HepG2 (cell line): ENCODE measurements at regions not wholly inside any gene's neighbourhood (a gene's known extent, or its start where the extent isn't known, plus 50 kb on each side); places are given as distances from the start of the nearest gene placed in this dataset.

ENCODE experiments used
- ATAC-seq: fragments of 200-7000 bp; cut with Tn5 transposase; 3 replicates; pipeline ENCODE4 v1.9.1; 2020; ENCODE audit warnings: mild to moderate bottlenecking, moderate library complexity
- BruUV-seq: library from RNA; stranded (reverse); fragments of 400-500 nt; replicated peaks from 2 replicates; lab custom pipeline; 2021; lab: Mats Ljungman, UMichigan
- CTCF ChIA-PET: fragments of 300-600 bp; formaldehyde crosslinking; extraction: SDS; loops from one replicate; lab custom pipeline; 2021; ENCODE audit warnings: low total read pairs, inconsistent platforms, low intra/inter-chr PET ratio; lab: Yijun Ruan, JAX
- POLR2A ChIA-PET: fragments of 350-600 bp; sonication (Branson Sonifier 250); formaldehyde crosslinking; loops from one replicate; lab custom pipeline; 2020; ENCODE audit warnings: antibody characterized with exemption, inconsistent platforms; lab: Yijun Ruan, JAX
- DNase-seq: peaks from one replicate; pipeline ENCODE4 v3.0.0-alpha.2; 2015; ENCODE audit warnings: low spot score
- FAIRE-seq: peaks from 3 replicates; lab custom pipeline; 2011; peaks lifted over from hg19 to GRCh38; lab: Jason Lieb, UNC
- H2AFZ ChIP-seq: one replicate; pipeline ENCODE4 v1.6.1; 2011; ENCODE audit warnings: low read length, inconsistent platforms
- H3K27ac ChIP-seq: fragments of 300-600 bp; 3 replicates; pipeline ENCODE4 v1.8.0; 2011; ENCODE audit warnings: mixed run types, mild to moderate bottlenecking, mixed read lengths, low read length, inconsistent platforms; ENCODE audit not compliant: insufficient read depth; ENCODE audit errors: extremely low read length
- H3K27me3 ChIP-seq, 2 experiments: fragments of 200-600 bp in 1 of 2; 2 replicates in 1 of 2; 3 replicates in 1 of 2; pipeline versions ENCODE4 v1.6.0 to v1.8.0; 2011; ENCODE audit warnings: low read length in 2 of 2, mild to moderate bottlenecking in 2 of 2, moderate library complexity in 2 of 2, inconsistent platforms in 1 of 2; ENCODE audit not compliant: insufficient read depth in 2 of 2, control insufficient read depth in 1 of 2
- H3K36me3 ChIP-seq, 2 experiments: fragments of 200-600 bp in 1 of 2; replicated peaks in 1 of 2; 2 replicates in 1 of 2; 3 replicates in 1 of 2; pipeline versions ENCODE4 v1.5.1 to v1.8.0; 2011; ENCODE audit warnings: low read length in 2 of 2, inconsistent platforms in 1 of 2; ENCODE audit not compliant: insufficient read depth in 2 of 2, control insufficient read depth in 1 of 2
- H3K4me1 ChIP-seq: 2 replicates; pipeline ENCODE4 v1.5.1; 2012; ENCODE audit warnings: low read length, inconsistent platforms; ENCODE audit not compliant: insufficient read depth
- H3K4me2 ChIP-seq: 2 replicates; pipeline ENCODE4 v1.6.0; 2011; ENCODE audit warnings: low read depth, low read length, inconsistent platforms
- H3K4me3 ChIP-seq, 3 experiments: fragments of 200-600 bp in 1 of 3; sonication (generic), shearing (Covaris generic) in 1 of 3; replicated peaks in 1 of 3; 2 replicates each; pipeline ENCODE4 v1.5.1; 2011 to 2016; ENCODE audit warnings: low read length in 3 of 3, inconsistent platforms in 2 of 3, low read depth in 2 of 3, mild to moderate bottlenecking in 2 of 3, control low read depth in 1 of 3, mixed read lengths in 1 of 3; ENCODE audit not compliant: insufficient read depth in 1 of 3
- H3K79me2 ChIP-seq: one replicate; pipeline ENCODE4 v1.6.1; 2011; ENCODE audit warnings: low read length, inconsistent platforms; ENCODE audit not compliant: insufficient read depth
- H3K9ac ChIP-seq: 2 replicates; pipeline ENCODE4 v1.6.0; 2011; ENCODE audit warnings: mild to moderate bottlenecking, low read depth, low read length, inconsistent platforms; ENCODE audit not compliant: insufficient read depth
- H3K9me3 ChIP-seq: 2 replicates; pipeline ENCODE4 v1.5.1; 2012; ENCODE audit warnings: mild to moderate bottlenecking, low read length
- H4K20me1 ChIP-seq: 2 replicates; pipeline ENCODE4 v1.6.0; 2011; ENCODE audit warnings: inconsistent platforms, mild to moderate bottlenecking, low read length, moderate library complexity; ENCODE audit not compliant: insufficient read depth
- FOXA1 ChIP-seq, 2 experiments: fragments of 450-650 bp in 1 of 2; sonication (generic) in 1 of 2; formaldehyde crosslinking in 1 of 2; IDR thresholded peaks; 2 replicates each; pipeline versions ENCODE4 v1.4.0 to v1.6.1; 2016 to 2020; ENCODE audit warnings: missing genetic modification reagents in 1 of 2
- RORA ChIP-seq: sonication (generic); formaldehyde crosslinking; IDR thresholded peaks from 2 replicates; pipeline ENCODE4 v1.5.0; 2020; ENCODE audit warnings: mild to moderate bottlenecking, missing genetic modification reagents, moderate library complexity
- SALL1 ChIP-seq: sonication (generic); formaldehyde crosslinking; IDR thresholded peaks from 2 replicates; pipeline ENCODE4 v1.8.0; 2022; ENCODE audit warnings: mild to moderate bottlenecking, missing genetic modification reagents
- ZBTB20 ChIP-seq: sonication (generic); formaldehyde crosslinking; IDR thresholded peaks from 2 replicates; pipeline ENCODE4 v1.8.1; 2023; ENCODE audit warnings: missing genetic modification reagents, low read depth, mild to moderate bottlenecking, borderline replicate concordance
- ZFP36L1 ChIP-seq: sonication (generic); formaldehyde crosslinking; IDR thresholded peaks from 2 replicates; pipeline ENCODE4 v1.8.0; 2022; ENCODE audit warnings: mild to moderate bottlenecking, missing genetic modification reagents, moderate library complexity
- ZNF232 ChIP-seq: sonication (generic); formaldehyde crosslinking; IDR thresholded peaks from 2 replicates; pipeline ENCODE4 v1.4.0; 2020; ENCODE audit warnings: missing genetic modification reagents, borderline replicate concordance
- ZNF264 ChIP-seq: sonication (generic); formaldehyde crosslinking; IDR thresholded peaks from 2 replicates; pipeline ENCODE4 v1.4.0; 2020; ENCODE audit warnings: missing genetic modification reagents
- ZNF3 ChIP-seq: IDR thresholded peaks from 2 replicates; pipeline ENCODE4 v1.7.0; 2017; ENCODE audit warnings: inconsistent platforms
- ZNF468 ChIP-seq: sonication (generic); formaldehyde crosslinking; IDR thresholded peaks from 2 replicates; pipeline ENCODE4 v1.8.0; 2022; ENCODE audit warnings: mild to moderate bottlenecking, moderate library complexity, missing genetic modification reagents
- ZNF7 ChIP-seq: IDR thresholded peaks from 2 replicates; pipeline ENCODE4 v1.6.1; 2016; ENCODE audit warnings: missing biosample characterization, missing genetic modification reagents
- ZNF816 ChIP-seq: sonication (generic); formaldehyde crosslinking; IDR thresholded peaks from 2 replicates; pipeline ENCODE4 v1.8.0; 2022; ENCODE audit warnings: missing genetic modification reagents, mild to moderate bottlenecking, borderline replicate concordance
- ZNF83 ChIP-seq: sonication (generic); formaldehyde crosslinking; IDR thresholded peaks from 2 replicates; pipeline ENCODE4 v1.4.0; 2020; ENCODE audit warnings: missing genetic modification reagents, mild to moderate bottlenecking, borderline replicate concordance
- WGBS: methylation state at CpG from one replicate; pipeline ENCODE4 v1.1.6; 2017; ENCODE audit warnings: low lambda C conversion rate; 5-methylcytosine and 5-hydroxymethylcytosine counted together
- in situ Hi-C: cut with HindIII; loops from 2 replicates; pipeline ENCODE4 v1.10.0; 2017; ENCODE audit warnings: low pct_unique_long_range_greater_than_20kb; ENCODE audit not compliant: extremely low pct_ligation_motif_present
- intact Hi-C: fragments of 100-400 bp; cut with micrococcal nuclease; formaldehyde crosslinking; loops from one replicate; pipeline ENCODE4 v1.10.0; 2022; ENCODE audit not compliant: unreplicated experiment
- TF ChIP-seq, protein P1 (sequence below): fragments of 450-650 bp; IDR thresholded peaks from 2 replicates; pipeline ENCODE4 v1.6.1; 2016
- TF ChIP-seq, protein P2 (sequence below): sonication (generic); formaldehyde crosslinking; IDR thresholded peaks from 2 replicates; pipeline ENCODE4 v1.4.0; 2020; ENCODE audit warnings: mild to moderate bottlenecking, missing genetic modification reagents
- TF ChIP-seq, protein P3 (sequence below): sonication (generic); formaldehyde crosslinking; IDR thresholded peaks from 2 replicates; pipeline ENCODE4 v1.4.0; 2020; ENCODE audit warnings: missing genetic modification reagents
- TF ChIP-seq, protein P4 (sequence below): sonication (generic); formaldehyde crosslinking; IDR thresholded peaks from 2 replicates; pipeline ENCODE4 v1.5.1; 2020; ENCODE audit warnings: mild to moderate bottlenecking, moderate library complexity, missing genetic modification reagents

DNA sequence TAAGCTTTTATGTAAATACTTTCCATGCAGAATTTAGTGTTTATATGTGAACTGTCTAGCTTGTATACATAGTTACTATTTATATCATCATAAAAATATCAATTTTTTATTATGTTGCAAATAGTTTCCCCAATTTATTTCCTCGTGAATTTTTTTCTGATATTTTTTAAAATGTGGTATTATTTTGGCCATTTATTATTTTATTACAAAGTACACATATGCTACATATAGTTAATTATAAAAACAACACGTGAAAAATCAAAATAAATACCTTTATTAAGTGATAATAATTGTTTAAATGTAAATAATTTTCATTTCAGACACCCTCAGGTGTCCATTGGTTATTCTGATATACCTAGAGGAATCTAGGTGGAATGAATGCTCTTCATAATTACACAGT is 1394.9 kb upstream of the PRR20A start (continued):
- TF ChIP-seq, protein P1, sequence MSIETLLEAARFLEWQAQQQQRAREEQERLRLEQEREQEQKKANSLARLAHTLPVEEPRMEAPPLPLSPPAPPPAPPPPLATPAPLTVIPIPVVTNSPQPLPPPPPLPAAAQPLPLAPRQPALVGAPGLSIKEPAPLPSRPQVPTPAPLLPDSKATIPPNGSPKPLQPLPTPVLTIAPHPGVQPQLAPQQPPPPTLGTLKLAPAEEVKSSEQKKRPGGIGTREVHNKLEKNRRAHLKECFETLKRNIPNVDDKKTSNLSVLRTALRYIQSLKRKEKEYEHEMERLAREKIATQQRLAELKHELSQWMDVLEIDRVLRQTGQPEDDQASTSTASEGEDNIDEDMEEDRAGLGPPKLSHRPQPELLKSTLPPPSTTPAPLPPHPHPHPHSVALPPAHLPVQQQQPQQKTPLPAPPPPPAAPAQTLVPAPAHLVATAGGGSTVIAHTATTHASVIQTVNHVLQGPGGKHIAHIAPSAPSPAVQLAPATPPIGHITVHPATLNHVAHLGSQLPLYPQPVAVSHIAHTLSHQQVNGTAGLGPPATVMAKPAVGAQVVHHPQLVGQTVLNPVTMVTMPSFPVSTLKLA: no peak
- no peak for TF ChIP-seq ZNF3 (CRISPR knock-in tag)
- TF ChIP-seq ZNF7: no peak

DNA sequence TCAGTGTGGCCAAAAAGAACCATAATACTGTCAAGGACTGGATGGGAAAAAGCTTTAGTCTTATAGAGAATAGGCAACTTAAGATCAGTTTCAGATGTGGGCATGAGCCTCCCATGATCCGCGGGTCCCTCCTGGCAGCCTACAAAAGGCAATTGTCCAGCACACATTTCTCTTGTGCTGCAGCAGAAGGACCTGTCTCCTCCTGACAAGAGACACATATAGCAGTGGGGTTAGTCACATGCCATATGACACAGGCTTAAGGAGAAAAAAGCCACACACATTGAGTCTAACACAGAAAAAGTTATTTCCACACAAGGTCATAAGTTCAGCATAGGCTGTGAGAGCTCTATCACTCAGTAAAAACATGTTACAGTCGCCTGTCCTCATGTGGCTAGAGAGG is 1378.7 kb upstream of the PRR20A start:
- Histone ChIP-seq H3K4me2 (no peak overlapping the region), H2AFZ (no peak overlapping the region), H3K36me3 (no peaks in the 10 kb centered on the region), H3K9ac (no peak overlapping the region), H3K4me3 (no peak overlapping the region), H4K20me1 (no peaks in the 10 kb centered on the region), H3K27ac (no peak overlapping the region), H3K9me3 (peaks cover 25% of the 10 kb centered on the region), H3K79me2 (no peaks in the 10 kb centered on the region), H3K27me3 (no peaks in the 10 kb centered on the region), H3K4me1 (no peaks in the 10 kb centered on the region)
- no TSS peak for BruUV-seq
- ATAC-seq (no peak), FAIRE-seq (no peak), DNase-seq (no peak)
- intact Hi-C loops (no loop called here), in situ Hi-C loops (no loop called here)
- CTCF ChIA-PET: no interaction called here
- POLR2A ChIA-PET: no interaction called here
- no peak for TF ChIP-seq ZNF264 (CRISPR knock-in tag)
- no peak for TF ChIP-seq ZNF83 (CRISPR knock-in tag)
- no peak for TF ChIP-seq ZBTB20 (CRISPR knock-in tag)
- no peak for TF ChIP-seq ZNF232 (CRISPR knock-in tag)
- no peak for TF ChIP-seq ZNF468 (CRISPR knock-in tag)
- TF ChIP-seq, protein P2, sequence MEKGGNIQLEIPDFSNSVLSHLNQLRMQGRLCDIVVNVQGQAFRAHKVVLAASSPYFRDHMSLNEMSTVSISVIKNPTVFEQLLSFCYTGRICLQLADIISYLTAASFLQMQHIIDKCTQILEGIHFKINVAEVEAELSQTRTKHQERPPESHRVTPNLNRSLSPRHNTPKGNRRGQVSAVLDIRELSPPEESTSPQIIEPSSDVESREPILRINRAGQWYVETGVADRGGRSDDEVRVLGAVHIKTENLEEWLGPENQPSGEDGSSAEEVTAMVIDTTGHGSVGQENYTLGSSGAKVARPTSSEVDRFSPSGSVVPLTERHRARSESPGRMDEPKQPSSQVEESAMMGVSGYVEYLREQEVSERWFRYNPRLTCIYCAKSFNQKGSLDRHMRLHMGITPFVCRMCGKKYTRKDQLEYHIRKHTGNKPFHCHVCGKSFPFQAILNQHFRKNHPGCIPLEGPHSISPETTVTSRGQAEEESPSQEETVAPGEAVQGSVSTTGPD (CRISPR knock-in tag): no peak
- no peak for TF ChIP-seq FOXA1 (IDR thresholded peaks at IDR 0.05)
- TF ChIP-seq FOXA1 (CRISPR knock-in tag; IDR thresholded peaks at IDR 0.05): no peak
- TF ChIP-seq, protein P3, sequence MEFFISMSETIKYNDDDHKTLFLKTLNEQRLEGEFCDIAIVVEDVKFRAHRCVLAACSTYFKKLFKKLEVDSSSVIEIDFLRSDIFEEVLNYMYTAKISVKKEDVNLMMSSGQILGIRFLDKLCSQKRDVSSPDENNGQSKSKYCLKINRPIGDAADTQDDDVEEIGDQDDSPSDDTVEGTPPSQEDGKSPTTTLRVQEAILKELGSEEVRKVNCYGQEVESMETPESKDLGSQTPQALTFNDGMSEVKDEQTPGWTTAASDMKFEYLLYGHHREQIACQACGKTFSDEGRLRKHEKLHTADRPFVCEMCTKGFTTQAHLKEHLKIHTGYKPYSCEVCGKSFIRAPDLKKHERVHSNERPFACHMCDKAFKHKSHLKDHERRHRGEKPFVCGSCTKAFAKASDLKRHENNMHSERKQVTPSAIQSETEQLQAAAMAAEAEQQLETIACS (CRISPR knock-in tag): no peak
- TF ChIP-seq ZFP36L1: no peak
- no peak for TF ChIP-seq SALL1 (CRISPR knock-in tag)
- no peak for TF ChIP-seq ZNF816 (CRISPR knock-in tag)
- TF ChIP-seq, protein P4, sequence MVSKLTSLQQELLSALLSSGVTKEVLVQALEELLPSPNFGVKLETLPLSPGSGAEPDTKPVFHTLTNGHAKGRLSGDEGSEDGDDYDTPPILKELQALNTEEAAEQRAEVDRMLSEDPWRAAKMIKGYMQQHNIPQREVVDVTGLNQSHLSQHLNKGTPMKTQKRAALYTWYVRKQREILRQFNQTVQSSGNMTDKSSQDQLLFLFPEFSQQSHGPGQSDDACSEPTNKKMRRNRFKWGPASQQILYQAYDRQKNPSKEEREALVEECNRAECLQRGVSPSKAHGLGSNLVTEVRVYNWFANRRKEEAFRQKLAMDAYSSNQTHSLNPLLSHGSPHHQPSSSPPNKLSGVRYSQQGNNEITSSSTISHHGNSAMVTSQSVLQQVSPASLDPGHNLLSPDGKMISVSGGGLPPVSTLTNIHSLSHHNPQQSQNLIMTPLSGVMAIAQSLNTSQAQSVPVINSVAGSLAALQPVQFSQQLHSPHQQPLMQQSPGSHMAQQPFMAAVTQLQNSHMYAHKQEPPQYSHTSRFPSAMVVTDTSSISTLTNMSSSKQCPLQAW (CRISPR knock-in tag): no peak
- TF ChIP-seq RORA (CRISPR knock-in tag): no peak
- 0% methylated on average over 3 of the region's 3 CpGs for WGBS
